HG03442 (cell line): ENCODE measurements at regions not wholly inside any gene's neighbourhood (a gene's known extent, or its start where the extent isn't known, plus 50 kb on each side); places are given as distances from the start of the nearest gene placed in this dataset.
"Not testable (repeated sequence)": the region's sequence is repeated elsewhere in the genome, so short reads cannot be mapped to it uniquely, and the experiment has no call there.

ENCODE experiments used
- ATAC-seq: cut with Tn5 transposase; IDR thresholded peaks from one replicate; pipeline ENCODE4 v1.9.1; 2021; ENCODE audit warnings: mild to moderate bottlenecking, moderate library complexity; ENCODE audit not compliant: unreplicated experiment

DNA sequence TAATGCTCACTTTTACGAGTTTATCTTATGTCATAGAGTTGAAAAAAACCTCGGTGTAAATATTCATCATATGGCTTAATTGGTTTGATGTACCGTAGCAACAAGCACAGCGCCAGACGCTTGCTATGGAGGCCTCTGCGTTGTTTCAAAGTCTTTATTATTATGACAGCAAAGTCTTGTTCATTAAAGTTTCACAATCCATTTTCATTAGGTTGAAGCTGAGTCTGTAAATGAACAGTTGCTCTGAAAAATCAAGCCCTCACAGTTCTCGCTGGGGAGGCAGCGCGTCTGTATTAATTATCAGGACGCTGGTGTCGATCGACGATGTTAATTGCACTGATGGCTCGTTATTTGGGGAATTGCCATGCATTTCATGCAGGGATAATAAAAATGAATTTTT is 185.6 kb downstream of the INSC start:
- no peak for ATAC-seq

DNA sequence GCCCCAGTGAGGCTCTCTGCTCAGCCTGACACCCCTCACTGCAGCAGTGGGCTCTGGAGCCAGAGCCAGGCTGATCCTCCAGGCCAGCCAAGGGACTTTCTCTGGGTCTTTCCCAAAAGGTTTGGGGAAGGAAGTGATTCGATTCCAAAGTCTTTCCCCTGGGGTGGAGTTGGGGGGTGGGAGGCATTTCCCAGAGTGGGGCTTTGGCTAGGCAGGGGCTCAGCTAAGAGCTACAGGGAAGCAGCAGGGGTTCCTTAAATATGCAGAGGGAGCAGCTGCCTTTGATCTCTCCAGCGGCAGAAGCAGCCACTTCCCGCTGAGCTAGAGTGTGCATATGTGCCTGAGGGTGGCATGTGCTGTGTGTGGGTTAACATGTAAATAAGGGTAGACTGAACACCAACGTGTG is 192.9 kb downstream of the INSC start:
- no peak for ATAC-seq

DNA sequence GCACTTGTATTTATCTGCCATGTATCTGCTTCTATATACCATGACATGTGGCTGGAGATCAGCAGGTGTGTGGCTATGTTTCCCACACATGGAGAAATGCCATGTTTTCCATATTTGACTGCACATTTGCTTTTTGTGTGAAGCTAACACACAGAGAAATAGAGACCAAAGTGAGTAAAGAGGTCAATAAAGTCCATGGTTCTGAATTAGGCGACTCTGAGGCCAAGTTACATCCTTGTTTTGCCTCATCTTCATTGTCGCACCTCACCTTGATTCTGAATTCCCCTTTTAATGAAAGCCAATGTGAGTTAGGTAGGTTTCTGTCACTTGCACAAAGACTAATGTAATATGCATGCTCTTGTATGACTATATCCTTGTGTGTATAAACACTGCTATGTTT is 194.1 kb downstream of the INSC start:
- ATAC-seq = no peak

DNA sequence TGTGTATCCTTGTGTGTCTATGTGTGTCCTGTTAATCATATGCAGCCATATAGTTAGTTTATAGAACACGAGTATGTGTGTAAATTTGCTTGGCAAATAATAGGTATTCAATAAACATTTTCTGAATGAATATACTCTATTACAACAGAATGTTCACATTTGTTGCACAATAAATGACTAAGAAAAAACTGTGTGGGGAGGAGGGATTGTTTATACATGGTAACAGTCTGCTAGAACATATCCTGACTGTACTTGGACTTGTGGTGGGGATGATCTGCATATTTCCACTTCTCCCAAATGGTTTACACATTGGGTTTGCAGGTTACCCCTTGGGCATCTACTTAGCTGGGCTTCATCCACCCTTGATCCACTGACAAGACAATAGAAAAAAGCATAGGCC is 194.6 kb downstream of the INSC start:
- no peak for ATAC-seq

DNA sequence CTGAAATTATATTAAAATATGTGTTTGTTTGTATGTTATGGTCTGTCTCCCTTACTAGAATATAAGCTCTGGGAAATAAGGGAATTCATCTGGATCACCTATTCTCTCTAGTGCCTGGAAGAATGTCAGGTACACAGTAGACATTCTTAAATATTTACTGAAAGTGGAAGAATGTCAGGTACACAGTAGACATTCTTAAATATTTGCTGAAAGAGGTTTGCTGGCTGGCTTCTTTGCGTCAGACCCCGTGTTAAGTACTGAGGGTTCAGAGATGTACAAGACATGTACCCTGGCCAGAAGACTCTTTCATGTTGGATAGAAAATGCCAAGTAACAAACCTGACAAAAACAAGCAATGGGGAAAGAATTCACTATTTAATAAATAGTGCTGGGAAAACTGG is 199.1 kb downstream of the INSC start:
- ATAC-seq = no peak

DNA sequence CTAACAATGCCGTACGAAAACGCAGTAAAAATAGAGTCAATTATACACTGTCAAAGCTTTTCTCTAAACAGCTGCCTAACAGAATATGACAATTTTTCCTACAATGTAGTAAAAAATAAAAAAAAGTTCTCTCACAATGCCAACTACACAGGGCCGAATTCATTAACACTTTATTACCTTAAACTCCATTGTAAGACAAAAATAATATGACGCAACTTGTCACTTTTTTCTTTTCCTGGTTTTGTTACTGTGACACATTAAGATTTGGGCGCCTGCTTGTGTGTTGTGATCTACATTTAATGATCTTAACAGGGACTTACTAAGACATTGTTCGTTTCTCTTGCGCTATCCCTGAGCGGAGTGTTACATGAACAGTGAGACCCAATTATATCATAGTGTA is 204.1 kb downstream of the INSC start:
- no peak for ATAC-seq

DNA sequence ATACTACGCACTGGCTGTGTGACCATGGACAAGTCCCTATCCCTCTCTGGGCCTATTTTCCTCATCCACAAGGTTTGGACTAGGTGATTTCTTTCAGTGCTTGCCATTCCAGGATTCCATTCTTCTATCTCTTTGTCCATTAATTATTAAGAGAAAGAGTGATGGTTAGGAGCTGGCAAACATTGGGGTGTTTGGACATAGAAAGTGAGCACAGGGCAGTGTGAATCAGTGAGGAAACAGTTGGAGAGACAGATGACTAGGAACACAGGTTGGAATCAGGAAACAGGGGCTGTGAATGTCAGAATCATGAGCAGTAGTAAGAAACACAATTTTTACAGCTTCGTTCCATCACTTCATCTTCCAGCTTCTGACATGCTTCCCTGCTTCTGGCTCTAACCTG is 211.8 kb downstream of the INSC start:
- no peak for ATAC-seq

DNA sequence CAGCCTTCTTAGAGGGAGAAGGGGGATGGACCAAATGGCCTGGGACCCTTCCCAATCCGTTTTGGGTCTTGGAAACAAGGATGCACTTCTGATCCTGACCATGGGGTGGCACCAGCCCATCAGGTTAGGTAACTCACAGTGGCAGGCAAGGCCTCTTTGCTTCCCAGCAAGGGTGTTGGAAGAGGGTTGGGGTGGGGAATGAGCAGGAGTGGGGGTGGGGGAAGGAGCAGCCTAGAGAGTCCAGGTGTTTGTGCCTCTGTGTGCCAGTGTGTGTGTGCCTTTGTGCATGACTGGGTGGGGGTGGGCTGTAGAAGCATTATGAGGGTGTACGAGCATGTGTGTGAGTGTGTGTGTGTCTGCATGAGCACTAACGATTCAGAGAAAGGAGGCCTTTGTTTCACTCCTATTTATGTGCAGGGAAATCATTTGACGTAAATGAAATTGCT is 213.1 kb downstream of the INSC start:
- peak; percentile 61 for ATAC-seq

DNA sequence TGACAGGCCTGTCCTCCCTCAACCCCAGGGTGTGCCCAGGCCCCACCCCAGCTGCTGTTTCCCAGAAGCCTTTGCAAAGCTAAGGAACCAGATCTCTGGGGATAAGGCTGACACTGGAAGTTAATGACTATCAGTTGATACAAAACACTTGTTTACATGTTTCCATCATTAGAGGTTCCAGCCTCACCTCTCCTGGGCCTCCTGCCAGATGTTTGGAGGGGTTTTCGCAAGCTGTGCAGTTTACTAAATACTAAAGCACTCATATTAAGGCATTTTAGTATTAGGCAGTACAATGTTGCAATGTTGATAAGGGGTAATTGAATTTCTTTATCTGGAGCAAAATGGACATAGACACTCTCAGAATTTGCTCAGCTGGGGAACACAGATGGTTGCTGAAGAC is 218.7 kb downstream of the INSC start:
- ATAC-seq = no peak

DNA sequence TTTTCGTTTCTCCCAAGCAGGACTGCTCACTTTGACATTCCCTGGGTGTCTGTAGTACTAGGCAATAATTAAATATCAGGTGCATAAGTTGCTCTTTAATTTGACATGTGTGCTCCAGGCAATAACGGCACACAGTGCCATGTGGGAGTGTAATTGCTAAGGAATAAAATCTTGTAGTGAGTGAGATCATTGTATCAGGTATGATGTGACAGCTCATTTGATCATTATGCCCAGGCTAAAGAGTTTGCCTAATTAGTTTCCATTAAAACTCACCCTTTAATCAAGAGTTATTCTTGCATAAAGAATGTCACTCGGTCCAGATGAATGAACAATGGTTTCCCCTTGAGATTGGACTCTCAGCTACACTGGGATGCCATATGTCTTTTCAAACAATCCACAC is 220.0 kb downstream of the INSC start:
- no peak for ATAC-seq

DNA sequence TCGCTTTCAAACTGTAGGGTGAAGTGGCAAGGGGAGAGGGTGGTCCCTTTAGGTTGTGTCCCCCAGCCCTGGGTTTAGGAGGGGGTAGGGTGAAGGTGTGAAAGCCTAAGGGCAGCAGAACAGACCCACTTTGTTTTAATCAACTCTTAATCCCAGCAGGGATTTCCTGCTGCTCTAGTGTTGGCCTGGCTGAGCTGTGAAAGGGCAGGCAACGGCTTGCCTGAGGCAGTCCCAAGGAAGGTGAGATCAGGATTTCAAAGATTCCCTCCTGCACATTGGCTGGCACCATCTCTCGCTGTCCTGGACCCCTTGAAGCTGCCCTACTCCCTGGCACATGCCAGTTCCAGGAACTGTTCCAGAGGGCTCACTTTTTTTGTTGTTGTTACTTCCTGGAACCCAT is 221.3 kb downstream of the INSC start:
- no peak for ATAC-seq

DNA sequence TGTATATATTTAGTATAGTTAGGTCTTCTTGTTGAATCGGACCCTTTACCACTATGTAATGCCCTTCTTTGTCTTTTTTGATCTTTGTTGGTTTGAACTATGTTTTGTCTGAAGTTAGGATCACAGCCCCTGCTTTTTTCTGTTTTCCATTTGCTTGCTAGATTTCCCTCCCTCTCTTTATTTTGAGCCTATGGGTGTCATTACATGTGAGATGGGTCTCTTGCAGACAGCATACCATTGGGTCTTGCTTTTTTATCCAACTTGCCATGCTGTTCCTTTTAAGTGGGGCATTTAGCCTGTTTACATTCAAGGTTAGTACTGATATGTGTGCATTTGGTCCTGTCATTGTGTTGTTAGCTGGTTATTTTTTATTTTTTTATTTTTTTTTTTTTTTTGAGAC is 224.6 kb downstream of the INSC start:
- no peak for ATAC-seq

DNA sequence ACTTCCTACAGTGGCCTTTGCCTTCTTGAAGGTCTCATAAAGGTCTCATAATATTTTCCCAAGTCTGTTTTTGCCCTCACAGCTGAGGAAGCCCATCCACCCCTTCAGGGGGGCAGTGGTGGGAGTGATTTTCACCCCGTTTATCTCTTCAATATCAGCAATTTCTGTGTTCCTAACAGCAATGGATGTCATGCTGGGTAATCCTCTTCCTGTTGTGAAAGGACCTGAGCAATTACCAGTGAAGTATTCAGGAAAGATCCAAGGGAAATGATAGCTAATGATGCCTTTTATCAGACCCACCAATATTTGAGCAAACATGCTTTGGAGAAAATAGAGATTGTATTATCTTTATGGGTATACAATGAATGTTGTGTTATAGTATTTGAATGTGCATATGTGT is 226.9 kb downstream of the INSC start:
- ATAC-seq = no peak

DNA sequence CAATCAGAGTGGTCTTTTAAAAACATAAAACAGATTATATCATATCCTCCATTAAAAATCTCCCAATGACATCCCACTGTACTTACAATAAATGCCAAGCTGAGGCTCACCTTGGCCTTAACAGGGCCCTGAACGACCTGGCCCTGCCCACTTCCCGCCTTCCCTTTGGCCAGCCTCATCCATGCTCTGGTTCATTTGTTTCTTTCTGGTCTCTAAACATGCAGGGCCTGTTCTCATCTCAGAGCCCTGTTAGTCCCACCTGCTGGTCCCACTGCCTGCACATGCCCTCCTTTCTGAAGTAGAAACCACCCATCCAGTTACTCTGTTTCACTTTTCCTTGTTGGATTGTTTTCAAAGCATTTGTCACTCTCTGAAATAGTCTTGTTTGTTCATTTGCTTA is 227.4 kb downstream of the INSC start:
- no peak for ATAC-seq

DNA sequence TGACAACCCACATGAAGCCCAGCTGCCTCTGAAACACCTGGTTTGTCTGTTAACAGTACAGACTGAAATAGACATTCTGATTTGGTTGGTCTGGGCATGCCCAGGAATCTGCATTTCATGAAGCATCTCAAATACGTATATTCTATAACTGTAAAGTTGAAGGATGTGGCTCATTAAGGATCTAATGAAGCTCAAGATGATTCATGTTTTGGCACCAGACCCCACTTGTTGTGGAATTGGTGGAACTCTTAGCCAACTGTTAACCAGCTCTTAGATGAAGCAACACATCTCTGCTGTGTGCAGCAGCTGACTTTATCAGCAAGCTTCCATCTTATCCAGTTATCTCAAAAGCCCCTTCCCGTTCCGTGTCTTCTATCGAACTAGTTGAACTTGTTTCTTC is 232.2 kb downstream of the INSC start:
- no peak for ATAC-seq

DNA sequence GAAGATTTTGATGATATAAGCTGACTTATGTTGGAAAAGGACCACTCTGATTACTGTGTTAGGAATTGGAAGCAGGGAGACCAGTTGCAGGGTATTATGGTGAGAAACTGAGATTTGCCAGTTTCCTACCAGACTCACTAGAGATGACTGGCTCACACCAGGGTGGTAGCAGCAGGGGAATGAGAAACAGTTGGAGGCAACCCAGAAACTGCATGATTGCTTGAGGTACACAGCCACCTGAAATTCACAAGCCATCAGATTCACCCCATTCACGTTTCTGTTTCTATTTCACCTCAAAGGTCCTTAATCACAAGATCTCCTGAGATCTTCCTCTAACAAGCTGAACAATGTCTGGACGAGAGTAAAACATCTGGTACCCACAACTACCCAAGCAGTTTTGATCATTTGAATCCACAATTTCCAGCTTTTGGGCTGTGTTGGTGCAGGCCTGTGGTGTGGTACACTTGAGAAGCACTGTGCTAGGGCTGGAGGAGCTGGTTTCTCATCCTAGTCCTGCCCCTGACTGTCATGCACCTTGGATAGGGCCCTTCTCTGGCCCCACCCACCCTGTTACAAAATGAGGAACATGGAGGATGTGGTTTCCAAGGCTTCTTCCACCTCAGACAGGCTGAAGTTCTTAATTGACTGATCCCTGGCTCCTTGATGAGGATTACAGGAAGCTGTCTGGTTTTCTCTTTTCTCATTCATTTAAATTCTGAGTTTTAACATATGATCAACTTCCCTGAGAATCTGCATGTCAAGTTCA is 233.4 kb downstream of the INSC start:
- no peak for ATAC-seq

DNA sequence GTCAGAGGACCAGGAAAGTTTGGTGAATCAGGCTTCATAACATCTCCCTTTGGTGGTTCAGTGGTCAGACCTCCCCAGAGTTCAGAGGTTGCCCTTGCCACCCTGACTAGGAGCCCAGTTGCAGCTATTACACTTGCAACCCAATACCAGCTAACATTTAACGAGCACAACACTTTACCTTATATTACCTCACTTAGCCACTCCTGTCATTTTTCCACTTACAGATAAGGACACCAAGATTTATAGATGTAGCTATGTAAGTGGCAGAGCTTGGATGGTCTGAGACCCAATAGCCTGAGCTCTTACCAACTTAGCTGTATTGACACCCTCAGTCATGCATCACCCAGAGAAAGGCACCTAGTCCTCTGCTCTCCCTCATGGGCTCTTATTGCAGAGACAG is 234.7 kb downstream of the INSC start:
- no peak for ATAC-seq

DNA sequence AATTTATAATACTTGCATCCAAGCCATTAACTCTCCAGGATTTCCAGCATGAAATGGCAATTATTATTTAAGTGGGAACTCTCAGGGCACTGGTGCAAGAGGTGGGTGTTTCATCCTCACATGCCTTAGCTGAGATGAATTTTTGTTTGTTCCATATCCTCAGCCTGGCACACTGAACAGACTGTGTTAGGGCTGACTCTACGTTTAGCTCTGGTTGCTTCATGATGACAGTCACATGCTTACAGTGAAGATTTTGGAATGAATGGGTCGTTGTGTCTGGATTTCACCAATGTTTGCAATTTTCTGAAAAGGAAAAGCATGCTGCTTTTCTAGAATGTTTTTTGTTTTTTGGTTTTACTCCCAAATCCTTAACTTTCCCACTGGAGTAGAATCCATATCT is 246.6 kb downstream of the INSC start:
- no peak for ATAC-seq

DNA sequence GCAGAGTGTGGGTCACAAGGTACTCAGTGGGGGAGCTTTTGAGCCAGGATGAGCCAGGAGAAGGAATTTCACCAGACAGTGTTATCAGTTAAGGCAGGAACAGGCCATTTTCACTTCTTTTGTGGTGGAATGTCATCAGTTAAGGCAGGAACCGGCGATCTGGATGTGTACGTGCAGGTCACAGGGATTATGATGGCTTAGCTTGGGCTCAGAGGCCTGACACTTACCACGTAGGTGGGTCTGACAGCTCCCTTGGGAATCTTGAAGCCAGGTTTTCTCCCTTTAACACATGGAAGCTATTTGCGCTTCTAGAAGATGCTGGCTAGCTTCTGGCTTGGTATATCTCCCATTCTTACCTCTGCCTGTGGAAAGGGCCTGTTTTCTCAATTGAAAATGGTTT is 250.6 kb downstream of the INSC start:
- not testable (repeated sequence) for ATAC-seq

DNA sequence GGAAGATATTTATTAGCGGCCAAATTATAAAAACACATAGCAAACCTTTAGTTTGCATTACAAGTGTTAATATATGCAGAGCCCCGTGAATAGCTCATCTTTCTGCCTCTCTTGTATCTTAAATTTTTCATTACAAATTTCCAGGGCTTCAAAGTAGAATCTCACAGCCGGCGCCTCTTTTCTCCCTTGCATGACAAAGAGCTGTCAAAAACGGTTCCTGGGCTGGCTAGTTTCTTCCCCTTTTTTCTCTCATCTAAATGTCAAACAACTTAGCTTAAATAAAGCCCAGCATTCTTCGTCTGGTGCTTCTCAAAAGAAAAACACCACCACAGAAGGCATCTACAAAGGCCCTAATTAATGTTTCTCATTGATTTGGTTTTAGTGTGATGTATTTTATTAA is 253.0 kb downstream of the INSC start:
- no peak for ATAC-seq

DNA sequence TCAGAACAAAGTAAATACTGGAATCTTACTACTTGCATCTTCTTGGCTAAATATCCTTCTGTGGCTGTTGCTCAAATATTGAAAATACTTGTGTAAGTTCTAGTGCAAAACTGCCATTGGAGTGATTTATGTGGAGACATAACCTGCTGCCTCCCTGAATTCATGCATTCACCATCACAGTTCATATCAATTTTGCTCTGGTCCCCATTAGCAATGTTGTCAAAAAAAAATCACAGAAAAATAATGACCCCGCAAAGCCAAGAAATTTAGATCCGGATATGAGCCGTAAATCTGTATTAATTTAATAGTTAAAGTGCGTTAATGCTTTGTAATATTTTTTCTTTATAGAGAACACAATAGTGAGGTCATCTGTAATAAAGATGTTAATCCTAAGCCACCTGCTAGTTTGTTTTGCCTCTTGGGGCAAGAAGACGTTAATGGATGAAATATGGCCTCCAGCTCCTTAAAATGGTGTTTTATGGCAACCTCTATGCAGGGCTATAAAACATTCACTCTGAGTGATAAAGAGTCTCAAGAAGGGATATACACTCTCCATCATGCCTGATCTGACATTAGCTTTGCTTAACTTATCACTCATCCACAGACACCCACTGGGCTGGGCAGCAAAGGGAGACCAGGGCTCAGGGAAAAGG is 255.9 kb downstream of the INSC start:
- no peak for ATAC-seq

DNA sequence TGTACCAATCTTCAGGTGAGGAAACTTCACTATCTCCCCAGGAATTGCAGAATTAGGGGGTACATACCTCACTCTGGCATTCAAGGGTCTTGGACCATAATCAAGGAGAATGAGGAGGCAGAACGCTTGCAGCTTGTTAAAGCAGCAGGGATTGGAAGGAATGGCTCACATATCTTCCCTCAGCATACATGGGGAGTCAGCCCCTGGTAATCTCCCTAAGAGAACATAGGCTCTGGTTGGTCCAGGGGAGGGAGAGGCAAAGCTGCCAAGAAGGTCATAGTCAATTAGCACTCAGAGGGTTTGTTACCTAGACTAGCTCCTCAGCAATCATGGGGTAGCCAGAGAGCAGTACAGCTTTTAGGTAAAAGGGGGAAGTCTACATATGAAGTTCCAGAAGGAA is 256.8 kb downstream of the INSC start:
- ATAC-seq = no peak

DNA sequence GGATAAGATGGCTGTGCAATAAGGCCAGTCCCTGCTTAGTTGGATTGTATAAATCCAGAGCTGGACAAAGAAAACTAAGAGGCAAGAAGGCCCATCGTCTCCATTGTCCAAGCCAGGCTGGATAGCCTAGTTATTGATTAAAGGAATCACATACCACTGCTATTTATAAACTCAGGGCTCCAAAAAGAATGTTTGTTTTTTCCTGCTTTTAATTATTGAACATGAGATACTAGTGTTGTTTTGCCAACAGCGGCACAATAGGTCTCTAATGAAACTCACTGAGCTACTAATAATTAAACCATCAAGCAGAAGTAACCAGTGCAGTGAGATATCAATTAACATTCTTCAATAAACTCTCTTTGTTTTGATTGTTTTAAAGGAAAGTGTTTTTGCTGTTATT is 259.7 kb downstream of the INSC start:
- ATAC-seq = no peak
